ENCODE measurements at regions not wholly inside any gene's neighbourhood (a gene's known extent, or its start where the extent isn't known, plus 50 kb on each side); places are given as distances from the start of the nearest gene placed in this dataset.

DNA sequence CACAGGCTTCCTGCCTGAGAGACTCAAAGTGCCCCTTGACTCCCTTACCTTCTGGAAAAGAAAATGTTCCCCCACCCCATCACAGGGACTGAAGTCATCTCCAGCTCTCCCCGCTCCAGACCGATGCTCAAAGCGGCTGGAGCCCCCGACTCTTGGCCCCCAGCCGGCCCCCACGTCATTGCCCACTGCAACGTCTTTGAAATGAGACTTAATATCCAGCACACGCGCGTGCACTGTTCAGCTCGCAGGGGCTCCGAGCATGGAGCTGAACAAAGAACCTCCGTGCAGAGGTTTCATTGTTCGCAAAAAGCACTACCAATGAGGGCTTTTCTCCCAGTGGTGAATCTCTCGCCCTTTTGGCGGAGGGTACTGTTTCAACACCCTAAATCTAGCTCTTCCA lies 313.4 kb upstream of the SORL1-AS1 start:
- TF ChIP-seq, protein P1, sequence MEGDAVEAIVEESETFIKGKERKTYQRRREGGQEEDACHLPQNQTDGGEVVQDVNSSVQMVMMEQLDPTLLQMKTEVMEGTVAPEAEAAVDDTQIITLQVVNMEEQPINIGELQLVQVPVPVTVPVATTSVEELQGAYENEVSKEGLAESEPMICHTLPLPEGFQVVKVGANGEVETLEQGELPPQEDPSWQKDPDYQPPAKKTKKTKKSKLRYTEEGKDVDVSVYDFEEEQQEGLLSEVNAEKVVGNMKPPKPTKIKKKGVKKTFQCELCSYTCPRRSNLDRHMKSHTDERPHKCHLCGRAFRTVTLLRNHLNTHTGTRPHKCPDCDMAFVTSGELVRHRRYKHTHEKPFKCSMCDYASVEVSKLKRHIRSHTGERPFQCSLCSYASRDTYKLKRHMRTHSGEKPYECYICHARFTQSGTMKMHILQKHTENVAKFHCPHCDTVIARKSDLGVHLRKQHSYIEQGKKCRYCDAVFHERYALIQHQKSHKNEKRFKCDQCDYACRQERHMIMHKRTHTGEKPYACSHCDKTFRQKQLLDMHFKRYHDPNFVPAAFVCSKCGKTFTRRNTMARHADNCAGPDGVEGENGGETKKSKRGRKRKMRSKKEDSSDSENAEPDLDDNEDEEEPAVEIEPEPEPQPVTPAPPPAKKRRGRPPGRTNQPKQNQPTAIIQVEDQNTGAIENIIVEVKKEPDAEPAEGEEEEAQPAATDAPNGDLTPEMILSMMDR (IDR thresholded peaks at IDR 0.05), result no peak
- TF ChIP-seq ZFX (IDR thresholded peaks at IDR 0.05; ENCODE audit: borderline replicate concordance), result no peak

Data from 22Rv1 (cell line).